K562 (cell line): ENCODE measurements at regions not wholly inside any gene's neighbourhood (a gene's known extent, or its start where the extent isn't known, plus 50 kb on each side); places are given as distances from the start of the nearest gene placed in this dataset.

Source experiments
- ATAC-seq: fragments of 200-7000 bp; cut with Tn5 transposase; 3 replicates; pipeline ENCODE4 v1.9.1; 2020; ENCODE audit warnings: moderate library complexity
- BruUV-seq: library from RNA; stranded (reverse); fragments of 400-500 nt; replicated peaks from 2 replicates; lab custom pipeline; 2021; lab: Mats Ljungman, UMichigan
- CTCF ChIA-PET: fragments of 300-600 bp; formaldehyde crosslinking; extraction: SDS; loops from one replicate; lab custom pipeline; 2021; ENCODE audit warnings: low intra/inter-chr PET ratio; lab: Yijun Ruan, JAX
- POLR2A ChIA-PET: fragments of 300-600, 350-650 bp; sonication (Branson Sonifier 250); formaldehyde crosslinking; extraction: SDS; loops from one replicate; lab custom pipeline; 2021; ENCODE audit warnings: antibody characterized with exemption, inconsistent platforms; lab: Yijun Ruan, JAX
- DNase-seq, 4 experiments: peaks; one replicate each; pipeline versions ENCODE4 v3.0.0 to v3.0.0-alpha.2; 2011 to 2018; ENCODE audit warnings: low spot score in 3 of 4, mixed read lengths in 3 of 4; ENCODE audit errors: extremely low read depth in 1 of 4
- FAIRE-seq: peaks from 2 replicates; lab custom pipeline; 2011; peaks lifted over from hg19 to GRCh38; lab: Jason Lieb, UNC
- H2AFZ ChIP-seq: 2 replicates; pipeline ENCODE4 v1.6.0; 2011; ENCODE audit warnings: low read depth, low read length, control low read depth, inconsistent platforms
- H3K27ac ChIP-seq: fragments of 200-600 bp; 3 replicates; pipeline ENCODE4 v1.8.0; 2011; ENCODE audit warnings: low read depth, mild to moderate bottlenecking, control low read depth, inconsistent platforms, low read length, moderate library complexity, mixed read lengths; ENCODE audit errors: extremely low read depth
- H3K27me3 ChIP-seq, 2 experiments: fragments of 300-600 bp in 1 of 2; 2 replicates in 1 of 2; 3 replicates in 1 of 2; pipeline versions ENCODE4 v1.6.0 to v1.8.0; 2011; ENCODE audit warnings: inconsistent platforms in 2 of 2, low read length in 2 of 2, mild to moderate bottlenecking in 1 of 2, mixed read lengths in 1 of 2, moderate library complexity in 1 of 2; ENCODE audit not compliant: control insufficient read depth in 2 of 2, insufficient read depth in 2 of 2
- H3K36me3 ChIP-seq: fragments of 300-600 bp; 3 replicates; pipeline ENCODE4 v1.8.0; 2011; ENCODE audit warnings: mild to moderate bottlenecking, low read length, inconsistent platforms; ENCODE audit not compliant: control insufficient read depth, insufficient read depth
- H3K4me1 ChIP-seq, 2 experiments: fragments of 200-600 bp in 1 of 2; replicated peaks in 1 of 2; 2 replicates in 1 of 2; 3 replicates in 1 of 2; pipeline versions ENCODE4 v1.5.1 to v1.8.0; 2011; ENCODE audit warnings: inconsistent platforms in 2 of 2, low read length in 2 of 2, mild to moderate bottlenecking in 1 of 2, mixed read lengths in 1 of 2, moderate library complexity in 1 of 2; ENCODE audit not compliant: control insufficient read depth in 2 of 2, insufficient read depth in 2 of 2
- H3K4me2 ChIP-seq: 2 replicates; pipeline ENCODE4 v1.6.1; 2011; ENCODE audit warnings: low read length, control low read depth, inconsistent platforms, mixed read lengths; ENCODE audit not compliant: insufficient read depth
- H3K4me3 ChIP-seq: fragments of 200-600 bp; sonication (generic), shearing (Covaris generic); 2 replicates; pipeline ENCODE4 v1.5.1; 2016; ENCODE audit warnings: control low read depth, inconsistent platforms
- H3K79me2 ChIP-seq: fragments of 200-600 bp; 3 replicates; pipeline ENCODE4 v1.8.0; 2011; ENCODE audit warnings: low read length, inconsistent platforms; ENCODE audit not compliant: control insufficient read depth, insufficient read depth
- H3K9ac ChIP-seq, 2 experiments: 2 replicates each; pipeline versions ENCODE4 v1.6.0 to v1.6.1; 2011; ENCODE audit warnings: low read depth in 2 of 2, low read length in 2 of 2, control low read depth in 1 of 2, inconsistent platforms in 1 of 2, mild to moderate bottlenecking in 1 of 2, mixed read lengths in 1 of 2; ENCODE audit not compliant: insufficient read depth in 1 of 2
- H3K9me1 ChIP-seq: one replicate; pipeline ENCODE4 v1.6.0; 2011; ENCODE audit warnings: inconsistent platforms, mild to moderate bottlenecking, low read length, moderate library complexity; ENCODE audit not compliant: control insufficient read depth, insufficient read depth
- H3K9me3 ChIP-seq: replicated peaks from 2 replicates; pipeline ENCODE4 v1.5.1; 2011; ENCODE audit warnings: low read depth, low read length, inconsistent platforms; ENCODE audit not compliant: control insufficient read depth, insufficient read depth
- H4K20me1 ChIP-seq: replicated peaks from 2 replicates; pipeline ENCODE4 v1.6.1; 2011; ENCODE audit warnings: low read length, inconsistent platforms, mixed read lengths; ENCODE audit not compliant: control insufficient read depth, insufficient read depth
- ARID4B ChIP-seq: sonication (generic); formaldehyde crosslinking; IDR thresholded peaks from 2 replicates; pipeline ENCODE4 v1.8.0; 2022; ENCODE audit warnings: mild to moderate bottlenecking, missing genetic modification reagents
- BRD9 ChIP-seq: fragments of 450-650 bp; IDR thresholded peaks from 2 replicates; pipeline ENCODE4 v1.6.1; 2018; ENCODE audit warnings: low read depth; ENCODE audit not compliant: partially characterized antibody
- CHD4 ChIP-seq: fragments of 200-600 bp; sonication (generic); IDR thresholded peaks from 3 replicates; pipeline ENCODE4 v1.6.1; 2012; ENCODE audit warnings: low read depth, mild to moderate bottlenecking, mixed read lengths, low read length, inconsistent platforms; ENCODE audit not compliant: insufficient read depth, insufficient replicate concordance, poor library complexity, severe bottlenecking
- DLX4 ChIP-seq: fragments of 250-450 bp; sonication (Bioruptor Pico); IDR thresholded peaks from 2 replicates; pipeline ENCODE4 v1.6.1; 2021; ENCODE audit warnings: mild to moderate bottlenecking
- EGR1 ChIP-seq: fragments of 450-650 bp; conservative IDR thresholded peaks from 2 replicates; pipeline ENCODE4 v1.6.1; 2017; ENCODE audit warnings: mild to moderate bottlenecking
- HMG20A ChIP-seq: fragments of 450-650 bp; formaldehyde crosslinking; conservative IDR thresholded peaks from 2 replicates; pipeline ENCODE4 v1.4.0; 2020; ENCODE audit warnings: mild to moderate bottlenecking, mixed read lengths
- HOXB6 ChIP-seq: fragments of 250-450 bp; sonication (Bioruptor Pico); IDR thresholded peaks from 2 replicates; pipeline ENCODE4 v1.5.1; 2022; ENCODE audit warnings: mild to moderate bottlenecking, borderline replicate concordance
- ILK ChIP-seq: fragments of 450-650 bp; IDR thresholded peaks from 2 replicates; pipeline ENCODE4 v1.6.1; 2016; ENCODE audit warnings: missing genetic modification characterization, low read depth, mild to moderate bottlenecking, missing compliant biosample characterization, moderate library complexity, borderline replicate concordance
- PCBP2 ChIP-seq: fragments of 200-400 bp; formaldehyde crosslinking; IDR thresholded peaks from 2 replicates; pipeline ENCODE4 v1.6.1; 2018; ENCODE audit warnings: low read length, low read depth, mild to moderate bottlenecking, moderate library complexity; ENCODE audit not compliant: poor library complexity, severe bottlenecking
- RBM34 ChIP-seq: fragments of 200-400 bp; formaldehyde crosslinking; IDR thresholded peaks from 2 replicates; pipeline ENCODE4 v1.6.1; 2018; ENCODE audit warnings: low read length, borderline replicate concordance; ENCODE audit not compliant: insufficient read depth
- RFX1 ChIP-seq: fragments of 450-650 bp; IDR thresholded peaks from 2 replicates; pipeline ENCODE4 v1.6.1; 2016; ENCODE audit warnings: mild to moderate bottlenecking, moderate library complexity
- SIN3A ChIP-seq, 2 experiments: fragments of 150-350 bp in 1 of 2; IDR thresholded peaks; 2 replicates each; pipeline ENCODE4 v1.6.1; 2011 to 2016; ENCODE audit warnings: borderline replicate concordance in 2 of 2, low read depth in 2 of 2, low read length in 2 of 2, mild to moderate bottlenecking in 2 of 2, moderate library complexity in 2 of 2; ENCODE audit not compliant: control insufficient read depth in 1 of 2
- THRAP3 ChIP-seq: fragments of 450-650 bp; IDR thresholded peaks from 2 replicates; pipeline ENCODE4 v1.6.1; 2016; ENCODE audit warnings: mild to moderate bottlenecking, inconsistent platforms, borderline replicate concordance
- WGBS: fragments of 100-300 bp; shearing (Covaris generic); methylation state at CpG from one replicate; pipeline ENCODE4 v1.1.6; 2016; ENCODE audit warnings: low coverage, mixed read lengths; ENCODE audit not compliant: insufficient coverage; ENCODE audit errors: missing lambda C conversion rate; 5-methylcytosine and 5-hydroxymethylcytosine counted together
- in situ Hi-C: fragments of 300-500 bp; cut with MboI; formaldehyde crosslinking; loops from 4 replicates; pipeline ENCODE4 v1.15.0; 2018; ENCODE audit warnings: inconsistent platforms, mixed read lengths
- intact Hi-C: fragments of 100-400 bp; cut with micrococcal nuclease; formaldehyde crosslinking; loops from 2 replicates; pipeline ENCODE4 v1.14.2; 2022
- TF ChIP-seq, protein P1 (sequence below): fragments of 450-650 bp; formaldehyde crosslinking; IDR thresholded peaks from 2 replicates; pipeline ENCODE4 v1.4.0; 2020; ENCODE audit warnings: mild to moderate bottlenecking, mixed read lengths
- TF ChIP-seq, protein P2 (sequence below), 2 experiments: fragments of 450-650 bp in 1 of 2; sonication (generic) in 1 of 2; formaldehyde crosslinking in 1 of 2; IDR thresholded peaks in 1 of 2; conservative IDR thresholded peaks in 1 of 2; 2 replicates each; pipeline versions ENCODE4 v1.6.1 to v1.8.1; 2016 to 2023; ENCODE audit warnings: mild to moderate bottlenecking in 2 of 2, moderate library complexity in 2 of 2, inconsistent platforms in 1 of 2, missing genetic modification reagents in 1 of 2

- no TSS peak for BruUV-seq
- H3K79me2 ChIP-seq = no peaks in the 10 kb centered on the region
- no peak overlapping the region for H3K27ac ChIP-seq
- in situ Hi-C loops (no loop called here), intact Hi-C loops (no loop called here)
- FAIRE-seq (no peak), ATAC-seq (no peak), DNase-seq (no peak)
- H2AFZ ChIP-seq = no peak overlapping the region
- no peak overlapping the region for H3K4me3 ChIP-seq
- H3K9me1 ChIP-seq = no peaks in the 10 kb centered on the region
- no peaks in the 10 kb centered on the region for H3K36me3 ChIP-seq
- no peaks in the 10 kb centered on the region for H3K9me3 ChIP-seq
- H3K4me1 ChIP-seq = no peaks in the 10 kb centered on the region; a peak in 1 of 5 replicates
- POLR2A ChIA-PET = no interaction called here
- no peaks in the 10 kb centered on the region for H4K20me1 ChIP-seq
- WGBS = no CpG with 5 or more reads among the region's 4 CpGs
- H3K27me3 ChIP-seq = no peaks in the 10 kb centered on the region
- CTCF ChIA-PET = no interaction called here
- H3K9ac ChIP-seq = no peak overlapping the region
- no peak for TF ChIP-seq THRAP3
- no peak for TF ChIP-seq DLX4 (CRISPR knock-in tag)
- TF ChIP-seq, protein P1, sequence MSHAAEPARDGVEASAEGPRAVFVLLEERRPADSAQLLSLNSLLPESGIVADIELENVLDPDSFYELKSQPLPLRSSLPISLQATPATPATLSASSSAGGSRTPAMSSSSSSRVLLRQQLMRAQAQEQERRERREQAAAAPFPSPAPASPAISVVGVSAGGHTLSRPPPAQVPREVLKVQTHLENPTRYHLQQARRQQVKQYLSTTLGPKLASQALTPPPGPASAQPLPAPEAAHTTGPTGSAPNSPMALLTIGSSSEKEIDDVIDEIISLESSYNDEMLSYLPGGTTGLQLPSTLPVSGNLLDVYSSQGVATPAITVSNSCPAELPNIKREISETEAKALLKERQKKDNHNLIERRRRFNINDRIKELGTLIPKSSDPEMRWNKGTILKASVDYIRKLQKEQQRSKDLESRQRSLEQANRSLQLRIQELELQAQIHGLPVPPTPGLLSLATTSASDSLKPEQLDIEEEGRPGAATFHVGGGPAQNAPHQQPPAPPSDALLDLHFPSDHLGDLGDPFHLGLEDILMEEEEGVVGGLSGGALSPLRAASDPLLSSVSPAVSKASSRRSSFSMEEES = no peak
- TF ChIP-seq SIN3A (IDR thresholded peaks at IDR 0.05; ENCODE audit: borderline replicate concordance in 2 of 2, control insufficient read depth in 1 of 2, low read depth in 2 of 2, low read length in 2 of 2) = no peak
- TF ChIP-seq, protein P2, sequence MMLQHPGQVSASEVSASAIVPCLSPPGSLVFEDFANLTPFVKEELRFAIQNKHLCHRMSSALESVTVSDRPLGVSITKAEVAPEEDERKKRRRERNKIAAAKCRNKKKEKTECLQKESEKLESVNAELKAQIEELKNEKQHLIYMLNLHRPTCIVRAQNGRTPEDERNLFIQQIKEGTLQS (IDR thresholded peaks at IDR 0.05) = no peak
- TF ChIP-seq, protein P2 (CRISPR knock-in tag; conservative IDR thresholded peaks at IDR 0.05) = no peak
- TF ChIP-seq HOXB6 (CRISPR knock-in tag) = no peak
- no peak for TF ChIP-seq CHD4
- TF ChIP-seq RBM34 = no peak
- no peak for TF ChIP-seq HMG20A (CRISPR knock-in tag)
- no peak for TF ChIP-seq ARID4B
- TF ChIP-seq BRD9 = no peak
- TF ChIP-seq PCBP2 = no peak
- TF ChIP-seq EGR1 = no peak
- TF ChIP-seq ILK (tag) = no peak
- no peak for TF ChIP-seq RFX1
- no peak overlapping the region for H3K4me2 ChIP-seq
Measured at GRCh38 chrY:12343211-12343610, 357.8 kb upstream of the USP9Y start.
